AG04449 (cell line): ENCODE measurements at regions not wholly inside any gene's neighbourhood (a gene's known extent, or its start where the extent isn't known, plus 50 kb on each side); places are given as distances from the start of the nearest gene placed in this dataset.

Experiments
- CTCF ChIA-PET: fragments of 350-600 bp; formaldehyde crosslinking; extraction: SDS; loops from one replicate; lab custom pipeline; 2021; ENCODE audit warnings: antibody characterized with exemption; lab: Yijun Ruan, JAX
- POLR2A ChIA-PET: fragments of 400-600, 350-600 bp; formaldehyde crosslinking; extraction: SDS; loops from one replicate; lab custom pipeline; 2020; ENCODE audit warnings: antibody characterized with exemption, inconsistent platforms; lab: Yijun Ruan, JAX
- DNase-seq: peaks from one replicate; pipeline ENCODE4 v3.0.0-alpha.2; 2010; ENCODE audit warnings: low read depth, low spot score
- H3K4me3 ChIP-seq: 2 replicates; pipeline ENCODE4 v1.5.1; 2011; ENCODE audit warnings: low read depth, mild to moderate bottlenecking, control low read depth, low read length
- CTCF ChIP-seq: IDR thresholded peaks from one replicate; pipeline ENCODE4 v1.5.1; 2011; ENCODE audit warnings: mild to moderate bottlenecking, moderate library complexity, low read length, control low read depth, inconsistent platforms; ENCODE audit not compliant: insufficient read depth; ENCODE audit errors: missing control alignments

- POLR2A ChIA-PET = no interaction called here
- CTCF ChIA-PET = no interaction called here
- no peak overlapping the region for H3K4me3 ChIP-seq
- no peak for TF ChIP-seq CTCF
- DNase-seq = no peak
Observed at GRCh38 chr1:82503822-82504221, 703.1 kb downstream of the ADGRL2 start.

- DNase-seq = no peak
- TF ChIP-seq CTCF = no peak
- no peak overlapping the region for H3K4me3 ChIP-seq
- ChIA-PET POLR2A (no interaction called here), CTCF (no interaction called here)
Observed at GRCh38 chr1:82499022-82499421, 698.3 kb downstream of the ADGRL2 start.

DNA sequence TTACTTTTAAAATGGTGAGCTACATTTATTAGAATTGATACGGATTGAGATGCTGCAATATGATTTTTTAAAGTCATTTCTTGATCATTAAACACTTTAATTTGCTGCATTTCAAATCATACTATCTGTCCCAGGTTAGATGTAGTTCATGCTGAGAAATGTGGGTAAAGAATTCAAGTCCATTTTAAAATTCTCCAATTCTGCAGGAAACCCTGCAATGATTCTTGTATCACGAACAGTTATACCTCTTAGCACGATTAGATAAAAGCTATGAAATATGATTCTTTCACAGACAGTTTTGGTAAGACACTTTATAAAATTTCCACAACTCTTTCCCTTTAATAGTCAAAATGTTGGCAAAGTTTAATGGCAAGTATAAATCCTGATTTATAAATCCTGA is 693.4 kb downstream of the ADGRL2 start:
- POLR2A ChIA-PET = no interaction called here

GRCh38 chr1:82492159-82492558 is 691.4 kb downstream of the ADGRL2 start:
- no peak for DNase-seq
- no peak overlapping the region for H3K4me3 ChIP-seq
- POLR2A ChIA-PET = no interaction called here
- CTCF ChIA-PET = no interaction called here
- no peak for TF ChIP-seq CTCF

More for the DNA sequence above, 693.4 kb downstream of the ADGRL2 start:
- TF ChIP-seq CTCF = no peak
- no peak overlapping the region for H3K4me3 ChIP-seq
- DNase-seq = no peak
- CTCF ChIA-PET = no interaction called here

DNA sequence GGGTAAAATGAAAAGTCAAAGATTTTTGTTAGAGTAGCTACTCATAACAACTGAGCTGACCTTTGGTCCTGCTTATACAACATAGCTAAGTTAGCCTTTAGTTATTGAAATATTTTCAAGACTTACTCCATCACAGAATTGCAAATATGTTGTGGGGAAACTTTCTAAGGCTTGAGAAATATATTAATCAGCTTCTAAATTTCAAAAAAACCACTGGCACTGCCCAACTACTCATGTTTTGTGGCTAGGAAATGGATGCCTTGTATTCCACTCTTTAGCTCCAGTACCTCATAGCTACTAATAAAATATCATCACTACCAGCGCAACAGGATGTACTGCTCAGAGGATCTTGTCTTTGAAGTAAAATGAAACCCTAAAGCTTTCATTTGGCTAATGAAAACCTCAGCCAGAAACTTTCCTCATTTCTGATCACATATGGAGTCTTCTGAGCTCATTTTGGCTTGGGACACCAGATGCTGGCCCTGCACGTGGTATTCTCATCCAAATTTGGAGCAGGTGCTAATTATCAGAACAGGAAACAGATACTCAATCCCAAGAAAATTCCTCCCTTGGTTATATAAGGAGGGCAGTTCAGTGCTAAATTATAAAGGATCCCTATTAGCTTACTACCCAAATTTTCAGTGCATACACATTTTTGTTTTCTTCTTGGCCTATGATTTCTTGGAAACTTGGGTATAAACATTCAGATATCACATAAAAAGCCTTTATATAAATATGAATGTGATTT is 690.7 kb downstream of the ADGRL2 start:
- ChIA-PET CTCF (no interaction called here), POLR2A (no interaction called here)
- no peak for TF ChIP-seq CTCF
- DNase-seq = no peak
- no peak overlapping the region for H3K4me3 ChIP-seq

DNA sequence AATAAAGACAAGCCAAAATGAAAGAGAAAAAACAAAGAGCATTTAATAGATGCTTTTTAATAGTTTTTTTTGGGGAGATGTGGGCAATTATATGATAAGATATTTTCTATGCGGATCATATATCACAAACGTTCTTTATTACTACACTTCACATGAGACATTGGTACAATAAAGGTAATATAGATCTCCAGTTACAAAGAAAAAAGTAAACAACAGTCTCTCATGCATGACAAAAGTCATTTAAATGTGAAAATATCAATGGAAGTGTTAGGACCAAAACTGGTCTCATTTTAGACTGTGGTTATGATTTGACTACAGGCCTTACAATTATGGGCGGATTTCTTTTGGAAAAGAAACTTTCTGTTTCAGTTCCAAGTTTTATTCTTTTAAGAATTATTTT is 687.0 kb downstream of the ADGRL2 start:
- ChIA-PET POLR2A (no interaction called here), CTCF (no interaction called here)
- no peak for TF ChIP-seq CTCF
- H3K4me3 ChIP-seq = no peak overlapping the region
- no peak for DNase-seq
